ENCODE measurements at regions not wholly inside any gene's neighbourhood (a gene's known extent, or its start where the extent isn't known, plus 50 kb on each side); places are given as distances from the start of the nearest gene placed in this dataset.

DNA sequence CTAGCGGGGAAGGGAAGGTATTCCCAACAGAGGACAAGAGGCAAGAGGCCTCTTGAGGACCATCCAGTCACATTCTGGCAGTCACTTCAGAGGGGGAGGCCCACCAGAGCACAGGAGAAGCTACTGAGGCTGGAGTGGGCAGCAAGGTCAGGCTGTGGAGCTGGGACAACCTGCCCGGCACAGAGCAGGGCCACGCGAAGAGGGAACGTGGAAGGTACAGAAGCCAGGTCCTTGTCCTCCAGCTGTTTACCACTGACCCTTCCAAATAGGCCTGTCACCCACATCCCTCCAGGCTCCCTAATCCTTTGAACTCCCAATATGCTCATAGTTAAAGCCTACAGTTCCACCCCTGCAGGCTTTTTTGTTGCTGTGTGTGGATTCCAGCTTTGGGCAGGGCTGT is 76.9 kb downstream of the IGLL1 start:
- no peak overlapping the region for H3K14ac ChIP-seq (ENCODE audit: low read length)
- no peak overlapping the region for H2BK12ac ChIP-seq (ENCODE audit: low read length)
- no peak overlapping the region for H3K4ac ChIP-seq (ENCODE audit: low read depth, low read length)
- no peaks in the 10 kb centered on the region for H3K79me1 ChIP-seq (ENCODE audit: low read length)
- no peak overlapping the region for H3K18ac ChIP-seq (ENCODE audit: low read length)
- H3K27ac ChIP-seq (ENCODE audit: low read depth, low read length): no peak overlapping the region
- H2BK120ac ChIP-seq (ENCODE audit: insufficient read depth, low read length, poor library complexity): no peak overlapping the region
- H2AK5ac ChIP-seq (ENCODE audit: low read length): no peak overlapping the region
- no peak overlapping the region for H3K4me2 ChIP-seq (ENCODE audit: low read length)
- H2AFZ ChIP-seq (ENCODE audit: insufficient read depth, low read length, poor library complexity): no peak overlapping the region
- H4K12ac ChIP-seq (ENCODE audit: low read depth, low read length): no peak overlapping the region
- H3K9ac ChIP-seq (ENCODE audit: low read length): no peak overlapping the region
- no peak overlapping the region for H3K23ac ChIP-seq (ENCODE audit: low read length)
- no peaks in the 10 kb centered on the region for H3K79me2 ChIP-seq (ENCODE audit: control insufficient read depth, insufficient read depth, low read length, poor library complexity)
- WGBS (ENCODE audit: extremely low coverage, insufficient coverage, insufficient read length): no CpG with 5 or more reads among the region's 5 CpGs
- H4K8ac ChIP-seq (ENCODE audit: low read depth, low read length): no peak overlapping the region
- H3K4me3 ChIP-seq (ENCODE audit: low read depth, low read length): no peak overlapping the region
- peaks cover 0 to 1% of the 10 kb centered on the region in 2 experiments for H3K4me1 ChIP-seq (ENCODE audit: control insufficient read depth in 1 of 2, insufficient read depth in 2 of 2, low read length in 2 of 2)
- H3K9me3 ChIP-seq (ENCODE audit: insufficient read depth, low read depth, low read length): peaks cover 5% of the 10 kb centered on the region
- H4K91ac ChIP-seq (ENCODE audit: low read depth, low read length): no peak overlapping the region
- H3K36me3 ChIP-seq (ENCODE audit: control insufficient read depth in 1 of 2, insufficient read depth in 2 of 2, low read length in 2 of 2): no peaks in the 10 kb centered on the region
- DNase-seq: no peak
- H3K27me3 ChIP-seq (ENCODE audit: insufficient read depth, low read length): no peaks in the 10 kb centered on the region
- H2BK5ac ChIP-seq (ENCODE audit: low read depth, low read length, poor library complexity): no peak overlapping the region

GRCh38 chr22:23501708-23502107 is 78.4 kb downstream of the IGLL1 start:
- no peak overlapping the region for H2AFZ ChIP-seq (ENCODE audit: insufficient read depth, low read length, poor library complexity)
- H2BK120ac ChIP-seq (ENCODE audit: insufficient read depth, low read length, poor library complexity): no peak overlapping the region
- H3K23ac ChIP-seq (ENCODE audit: low read length): no peak overlapping the region
- no peak overlapping the region for H2AK5ac ChIP-seq (ENCODE audit: low read length)
- H4K8ac ChIP-seq (ENCODE audit: low read depth, low read length): no peak overlapping the region
- H3K9me3 ChIP-seq (ENCODE audit: insufficient read depth, low read depth, low read length): peaks cover 5% of the 10 kb centered on the region
- no peak overlapping the region for H3K18ac ChIP-seq (ENCODE audit: low read length)
- H3K4me1 ChIP-seq (ENCODE audit: control insufficient read depth in 1 of 2, insufficient read depth in 2 of 2, low read length in 2 of 2): peaks cover 0 to 1% of the 10 kb centered on the region in 2 experiments
- H2BK12ac ChIP-seq (ENCODE audit: low read length): no peak overlapping the region
- no peak overlapping the region for H4K12ac ChIP-seq (ENCODE audit: low read depth, low read length)
- no peak overlapping the region for H3K4ac ChIP-seq (ENCODE audit: low read depth, low read length)
- H3K27ac ChIP-seq (ENCODE audit: low read depth, low read length): no peak overlapping the region
- DNase-seq: no peak
- H4K91ac ChIP-seq (ENCODE audit: low read depth, low read length): no peak overlapping the region
- H3K4me2 ChIP-seq (ENCODE audit: low read length): no peak overlapping the region
- H3K27me3 ChIP-seq (ENCODE audit: insufficient read depth, low read length): no peaks in the 10 kb centered on the region
- H3K4me3 ChIP-seq (ENCODE audit: low read depth, low read length): no peak overlapping the region
- H3K14ac ChIP-seq (ENCODE audit: low read length): no peak overlapping the region
- H3K79me2 ChIP-seq (ENCODE audit: control insufficient read depth, insufficient read depth, low read length, poor library complexity): no peaks in the 10 kb centered on the region
- H3K36me3 ChIP-seq (ENCODE audit: control insufficient read depth in 1 of 2, insufficient read depth in 2 of 2, low read length in 2 of 2): no peaks in the 10 kb centered on the region
- no peak overlapping the region for H2BK5ac ChIP-seq (ENCODE audit: low read depth, low read length, poor library complexity)
- no peak overlapping the region for H3K9ac ChIP-seq (ENCODE audit: low read length)
- H3K79me1 ChIP-seq (ENCODE audit: low read length): no peaks in the 10 kb centered on the region
- no CpG with 5 or more reads among the region's 12 CpGs for WGBS (ENCODE audit: extremely low coverage, insufficient coverage, insufficient read length)

GRCh38 chr22:23501261-23501619 is 78.8 kb downstream of the IGLL1 start:
- H3K9me3 ChIP-seq (ENCODE audit: insufficient read depth, low read depth, low read length): peaks cover 5% of the 10 kb centered on the region
- no peaks in the 10 kb centered on the region for H3K27me3 ChIP-seq (ENCODE audit: insufficient read depth, low read length)
- no peak overlapping the region for H3K4me3 ChIP-seq (ENCODE audit: low read depth, low read length)
- no peak overlapping the region for H4K12ac ChIP-seq (ENCODE audit: low read depth, low read length)
- WGBS (ENCODE audit: extremely low coverage, insufficient coverage, insufficient read length): no CpG with 5 or more reads among the region's 5 CpGs
- H3K18ac ChIP-seq (ENCODE audit: low read length): no peak overlapping the region
- H3K4me2 ChIP-seq (ENCODE audit: low read length): no peak overlapping the region
- H3K36me3 ChIP-seq (ENCODE audit: control insufficient read depth in 1 of 2, insufficient read depth in 2 of 2, low read length in 2 of 2): no peaks in the 10 kb centered on the region
- H3K4ac ChIP-seq (ENCODE audit: low read depth, low read length): no peak overlapping the region
- no peak overlapping the region for H3K9ac ChIP-seq (ENCODE audit: low read length)
- no peaks in the 10 kb centered on the region for H3K79me2 ChIP-seq (ENCODE audit: control insufficient read depth, insufficient read depth, low read length, poor library complexity)
- no peak for DNase-seq
- no peak overlapping the region for H3K23ac ChIP-seq (ENCODE audit: low read length)
- H4K8ac ChIP-seq (ENCODE audit: low read depth, low read length): no peak overlapping the region
- H2BK120ac ChIP-seq (ENCODE audit: insufficient read depth, low read length, poor library complexity): no peak overlapping the region
- H3K4me1 ChIP-seq (ENCODE audit: control insufficient read depth in 1 of 2, insufficient read depth in 2 of 2, low read length in 2 of 2): peaks cover 0 to 1% of the 10 kb centered on the region in 2 experiments
- no peak overlapping the region for H2AK5ac ChIP-seq (ENCODE audit: low read length)
- H3K14ac ChIP-seq (ENCODE audit: low read length): no peak overlapping the region
- no peaks in the 10 kb centered on the region for H3K79me1 ChIP-seq (ENCODE audit: low read length)
- no peak overlapping the region for H2BK5ac ChIP-seq (ENCODE audit: low read depth, low read length, poor library complexity)
- no peak overlapping the region for H2AFZ ChIP-seq (ENCODE audit: insufficient read depth, low read length, poor library complexity)
- H4K91ac ChIP-seq (ENCODE audit: low read depth, low read length): no peak overlapping the region
- no peak overlapping the region for H3K27ac ChIP-seq (ENCODE audit: low read depth, low read length)
- H2BK12ac ChIP-seq (ENCODE audit: low read length): no peak overlapping the region

GRCh38 chr22:23500508-23501260 is 79.4 kb downstream of the IGLL1 start:
- Histone ChIP-seq H3K4ac (ENCODE audit: low read depth, low read length) (no peak overlapping the region), H2AFZ (ENCODE audit: insufficient read depth, low read length, poor library complexity) (no peak overlapping the region), H3K79me2 (ENCODE audit: control insufficient read depth, insufficient read depth, low read length, poor library complexity) (no peaks in the 10 kb centered on the region), H2BK5ac (ENCODE audit: low read depth, low read length, poor library complexity) (no peak overlapping the region), H3K18ac (ENCODE audit: low read length) (no peak overlapping the region), H2BK120ac (ENCODE audit: insufficient read depth, low read length, poor library complexity) (no peak overlapping the region), H3K27ac (ENCODE audit: low read depth, low read length) (no peak overlapping the region), H3K9me3 (ENCODE audit: insufficient read depth, low read depth, low read length) (peaks cover 5% of the 10 kb centered on the region), H4K12ac (ENCODE audit: low read depth, low read length) (no peak overlapping the region), H3K9ac (ENCODE audit: low read length) (no peak overlapping the region), H3K4me1 (ENCODE audit: control insufficient read depth in 1 of 2, insufficient read depth in 2 of 2, low read length in 2 of 2) (peaks cover 0 to 1% of the 10 kb centered on the region in 2 experiments), H4K8ac (ENCODE audit: low read depth, low read length) (no peak overlapping the region), H2AK5ac (ENCODE audit: low read length) (no peak overlapping the region), H3K4me3 (ENCODE audit: low read depth, low read length) (no peak overlapping the region), H3K23ac (ENCODE audit: low read length) (no peak overlapping the region), H3K79me1 (ENCODE audit: low read length) (no peaks in the 10 kb centered on the region), H4K91ac (ENCODE audit: low read depth, low read length) (no peak overlapping the region), H3K14ac (ENCODE audit: low read length) (no peak overlapping the region), H3K4me2 (ENCODE audit: low read length) (no peak overlapping the region), H3K27me3 (ENCODE audit: insufficient read depth, low read length) (no peaks in the 10 kb centered on the region), H3K36me3 (ENCODE audit: control insufficient read depth in 1 of 2, insufficient read depth in 2 of 2, low read length in 2 of 2) (no peaks in the 10 kb centered on the region), H2BK12ac (ENCODE audit: low read length) (no peak overlapping the region)
- no peak for DNase-seq
- no CpG with 5 or more reads among the region's 13 CpGs for WGBS (ENCODE audit: extremely low coverage, insufficient coverage, insufficient read length)
